Right cardiac atrium (tissue), 5 donors: ENCODE measurements at regions not wholly inside any gene's neighbourhood (a gene's known extent, or its start where the extent isn't known, plus 50 kb on each side); places are given as distances from the start of the nearest gene placed in this dataset.
"Not testable (repeated sequence)": the region's sequence is repeated elsewhere in the genome, so short reads cannot be mapped to it uniquely, and the experiment has no call there.

Experiments
- ATAC-seq, 2 donors: fragments of 200-7000 bp; cut with Tn5 transposase; one replicate each; pipeline versions ENCODE4 v1.8.0 to v1.9.1; 2020; ENCODE audit warnings: moderate library complexity in 2 of 2, mild to moderate bottlenecking in 1 of 2
- DNase-seq, 3 donors: peaks; one replicate each; pipeline ENCODE4 v3.0.0-alpha.2; 2020
- H3K27ac ChIP-seq: one replicate; pipeline ENCODE4 v1.5.1; 2013; ENCODE audit warnings: mild to moderate bottlenecking, low read length, control low read depth, moderate library complexity
- H3K27me3 ChIP-seq: one replicate; pipeline ENCODE4 v1.6.1; 2013; ENCODE audit not compliant: control insufficient read depth, insufficient read depth
- H3K4me1 ChIP-seq: one replicate; pipeline ENCODE4 v1.6.1; 2013; ENCODE audit warnings: low read length; ENCODE audit not compliant: control insufficient read depth, insufficient read depth
- H3K4me3 ChIP-seq: one replicate; pipeline ENCODE4 v1.5.1; 2013; ENCODE audit warnings: low read length, control low read depth
- H3K9me3 ChIP-seq: one replicate; pipeline ENCODE4 v1.6.1; 2013; ENCODE audit warnings: low read length; ENCODE audit not compliant: control insufficient read depth
- WGBS: extraction: QIAGEN DNeasy Blood & Tissue Kit; methylation state at CpG from one replicate; pipeline ENCODE4 v1.1.7; 2013; 5-methylcytosine and 5-hydroxymethylcytosine counted together
- intact Hi-C, 4 donors: fragments of 100-400 bp; cut with DNase I; formaldehyde crosslinking; loops; one replicate each; pipeline versions ENCODE4 v1.11.0 to v1.14.0; 2022 to 2023
- donor health status: healthy with polysubstance abuse.
- donor health status: DM: no; HTN: yes; CAD: no.
- donor health status: DM: no; HTN: no; CAD: no.
- donor health status: DM: no; HTN: yes; CAD: no; lungs with severe emphysema.
- donor health status: DM: yes; HTN: yes; CAD: no.

DNA sequence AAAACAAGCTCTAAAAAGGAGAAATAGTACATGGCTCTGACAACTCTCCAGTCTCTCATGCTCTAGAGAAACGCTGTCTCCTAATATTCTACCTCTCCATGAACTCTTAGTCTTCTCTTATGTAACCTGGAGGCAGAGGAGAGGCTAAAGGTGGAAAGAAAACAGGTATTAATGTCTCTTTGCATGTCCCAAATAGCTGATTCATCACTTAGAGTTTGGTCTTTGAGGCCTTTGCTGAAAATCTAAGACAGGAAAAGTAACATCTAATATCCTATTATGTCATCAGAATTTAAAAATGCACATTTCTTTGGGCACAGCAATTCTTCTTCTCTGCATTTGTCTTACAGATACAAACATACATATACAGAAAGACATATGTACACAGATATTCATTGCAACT lies 127.2 kb downstream of the DHRS2 start:
- ATAC-seq (no peak), DNase-seq (no peak)
- no peak overlapping the region for H3K27ac ChIP-seq
- WGBS = 91% methylated on average over 1 of the region's 1 CpG
- no peak overlapping the region for H3K4me3 ChIP-seq
- intact Hi-C loops = no loop called here
- no peaks in the 10 kb centered on the region for H3K27me3 ChIP-seq
- no peaks in the 10 kb centered on the region for H3K9me3 ChIP-seq
- H3K4me1 ChIP-seq = no peaks in the 10 kb centered on the region

DNA sequence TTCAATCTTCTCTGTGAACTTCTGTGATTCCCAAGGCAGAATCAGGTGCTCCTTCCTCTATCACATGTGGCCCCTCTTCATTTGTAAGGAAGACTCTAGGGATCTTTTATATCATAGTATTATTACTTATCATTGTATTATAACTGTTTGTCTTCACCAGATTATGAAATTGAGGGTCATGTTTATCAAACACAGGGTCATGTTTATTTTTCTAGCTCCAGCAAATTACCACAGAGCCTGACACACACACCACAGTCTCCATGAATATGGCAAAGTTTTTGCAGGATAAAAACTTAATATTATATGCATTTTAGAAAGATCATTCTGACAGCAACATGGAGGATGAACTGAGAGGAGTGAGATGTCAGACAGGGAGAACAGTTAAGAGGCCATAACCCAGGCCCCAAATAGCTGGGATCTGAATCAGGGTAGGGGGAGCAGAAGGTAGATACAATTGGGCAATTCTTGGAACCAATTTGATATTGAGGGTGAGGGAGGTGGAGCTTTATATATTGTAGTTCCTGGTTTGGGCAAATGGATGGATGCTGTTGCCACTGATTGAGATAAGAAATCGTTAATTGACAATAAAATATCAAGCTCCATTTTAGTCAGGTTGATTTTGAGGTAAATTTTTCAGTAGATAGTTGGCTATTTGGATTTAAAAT lies 130.7 kb downstream of the DHRS2 start:
- no peak for ATAC-seq
- no peaks in the 10 kb centered on the region for H3K4me1 ChIP-seq
- no peaks in the 10 kb centered on the region for H3K27me3 ChIP-seq
- no peak overlapping the region for H3K4me3 ChIP-seq
- intact Hi-C loops = no loop called here
- H3K9me3 ChIP-seq = no peaks in the 10 kb centered on the region
- DNase-seq = no peak
- WGBS = 0% methylated on average over 1 of the region's 1 CpG
- H3K27ac ChIP-seq = no peak overlapping the region

DNA sequence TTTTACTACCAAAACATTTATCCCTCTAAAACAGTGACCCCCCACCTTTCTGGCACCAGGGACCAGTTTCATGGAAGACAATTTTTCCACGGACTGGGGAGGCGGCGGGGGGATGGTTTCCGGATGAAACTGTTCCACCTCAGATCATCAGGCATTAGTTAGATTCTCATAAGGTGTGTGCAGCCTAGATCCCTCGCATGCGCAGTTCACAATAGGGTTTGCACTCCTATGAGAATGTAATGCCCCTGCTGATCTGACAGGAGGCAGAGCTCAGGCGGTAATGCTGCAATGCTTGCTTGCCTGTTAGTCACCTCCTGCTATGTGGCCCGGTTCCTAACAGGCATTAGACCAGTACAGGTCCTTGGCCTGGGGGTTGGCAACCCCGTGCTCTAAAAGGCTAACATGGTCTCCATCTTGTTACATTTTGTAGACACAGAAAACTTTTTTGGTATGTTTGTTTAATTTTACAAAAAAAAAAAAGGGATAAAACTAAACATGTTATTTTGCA lies 133.1 kb downstream of the DHRS2 start:
- intact Hi-C loops, DNase-seq, H3K4me3 ChIP-seq, H3K27me3 ChIP-seq, H3K27ac ChIP-seq, H3K9me3 ChIP-seq, ATAC-seq, H3K4me1 ChIP-seq: not testable (repeated sequence)
- 75% methylated on average over 9 of the region's 9 CpGs for WGBS

DNA sequence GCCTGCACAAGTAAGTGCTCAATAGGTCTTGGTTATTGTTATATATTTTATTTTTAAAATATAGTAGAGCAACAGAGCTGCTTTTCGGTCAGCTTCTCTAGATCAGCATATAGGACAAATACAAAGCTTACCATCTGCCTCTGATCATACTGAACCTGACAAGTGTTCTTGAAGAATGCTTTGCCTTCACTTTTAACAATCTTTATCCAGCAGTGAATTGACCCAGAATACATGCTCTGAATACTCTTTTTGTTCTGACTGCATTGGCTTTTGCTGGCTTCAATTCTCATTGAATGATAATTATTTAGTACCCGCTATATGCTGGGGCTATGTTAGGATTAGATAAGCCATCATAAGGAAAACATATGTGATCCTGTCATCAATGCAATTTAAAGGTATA lies 137.8 kb downstream of the DHRS2 start:
- Histone ChIP-seq H3K27ac (no peak overlapping the region), H3K4me3 (no peak overlapping the region), H3K27me3 (no peaks in the 10 kb centered on the region), H3K4me1 (no peaks in the 10 kb centered on the region), H3K9me3 (no peaks in the 10 kb centered on the region)
- ATAC-seq = no peak
- 58% methylated on average over 2 of the region's 2 CpGs for WGBS
- intact Hi-C loops = no loop called here
- DNase-seq = no peak

DNA sequence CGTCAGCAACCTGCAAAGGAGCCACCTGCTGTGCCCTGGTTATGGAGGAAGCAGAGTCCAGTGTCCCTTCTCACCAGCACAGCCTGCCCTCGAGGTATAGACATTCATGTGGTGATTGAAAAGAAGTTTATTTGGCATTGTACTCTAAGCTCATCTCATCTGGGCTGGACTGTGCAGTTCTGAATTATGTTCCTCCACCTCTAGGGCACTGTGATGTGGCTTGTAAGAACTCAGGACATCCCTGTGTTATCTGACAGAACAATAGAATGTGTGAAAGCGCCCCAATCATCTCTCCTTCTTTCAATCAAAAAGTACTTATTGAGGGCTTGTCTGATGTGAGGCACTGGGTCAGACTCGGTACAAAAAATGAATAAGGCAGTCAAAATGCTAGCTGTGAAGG lies 140.1 kb downstream of the DHRS2 start:
- Histone ChIP-seq H3K4me1 (no peaks in the 10 kb centered on the region), H3K9me3 (no peaks in the 10 kb centered on the region), H3K27ac (no peak overlapping the region), H3K27me3 (no peaks in the 10 kb centered on the region), H3K4me3 (no peak overlapping the region)
- intact Hi-C loops = no loop called here
- ATAC-seq (no peak), DNase-seq (no peak)
- 64% methylated on average over 4 of the region's 4 CpGs for WGBS

DNA sequence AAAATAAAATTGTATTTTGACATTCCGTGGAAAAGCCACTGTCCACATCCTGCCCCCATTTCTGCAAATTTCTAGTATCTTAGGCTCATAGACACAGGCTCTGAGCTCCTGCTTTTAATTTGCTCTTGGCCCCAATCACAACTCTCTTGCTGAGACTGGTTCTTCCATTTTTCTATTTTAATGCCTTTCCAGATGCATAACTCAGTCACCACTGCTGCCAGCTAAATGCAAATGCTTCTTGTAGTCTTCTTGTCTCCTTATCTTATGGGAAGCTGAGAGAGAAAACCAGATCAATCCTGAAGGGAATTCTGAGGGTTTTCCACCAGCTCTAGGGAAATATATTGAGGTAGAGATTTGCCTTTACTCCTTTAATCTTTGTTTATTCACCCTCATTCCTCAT lies 149.0 kb downstream of the DHRS2 start:
- Histone ChIP-seq H3K27me3 (no peaks in the 10 kb centered on the region), H3K4me3 (no peak overlapping the region), H3K27ac (no peak overlapping the region), H3K9me3 (peaks cover 2% of the 10 kb centered on the region), H3K4me1 (no peaks in the 10 kb centered on the region)
- DNase-seq (no peak), ATAC-seq (no peak)
- intact Hi-C loops = no loop called here
- WGBS = 82% methylated on average over 1 of the region's 1 CpG

DNA sequence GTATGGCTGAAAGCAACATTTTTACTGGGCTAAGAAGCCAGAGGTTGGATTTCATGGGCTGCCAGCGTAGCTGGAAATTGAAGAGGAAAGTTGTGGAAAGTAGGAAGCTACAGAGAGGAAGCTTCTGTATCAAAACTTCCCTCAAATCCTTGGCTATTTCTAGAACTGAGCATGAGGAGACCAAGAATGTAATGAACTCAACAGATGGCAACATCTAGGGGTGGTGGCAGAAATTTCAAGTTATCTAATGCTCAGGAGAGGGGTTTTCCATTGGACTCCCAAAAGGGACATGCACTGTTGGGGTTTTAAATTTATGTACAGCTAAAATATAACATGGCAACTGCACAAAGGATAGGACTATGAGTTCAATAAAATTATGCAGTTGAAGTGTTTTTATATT lies 151.3 kb downstream of the DHRS2 start:
- Histone ChIP-seq H3K4me1 (no peaks in the 10 kb centered on the region), H3K27me3 (no peaks in the 10 kb centered on the region), H3K4me3 (no peak overlapping the region), H3K27ac (no peak overlapping the region), H3K9me3 (peaks cover 2% of the 10 kb centered on the region)
- intact Hi-C loops = no loop called here
- DNase-seq = no peak
- 61% methylated on average over 1 of the region's 1 CpG for WGBS
- no peak for ATAC-seq

DNA sequence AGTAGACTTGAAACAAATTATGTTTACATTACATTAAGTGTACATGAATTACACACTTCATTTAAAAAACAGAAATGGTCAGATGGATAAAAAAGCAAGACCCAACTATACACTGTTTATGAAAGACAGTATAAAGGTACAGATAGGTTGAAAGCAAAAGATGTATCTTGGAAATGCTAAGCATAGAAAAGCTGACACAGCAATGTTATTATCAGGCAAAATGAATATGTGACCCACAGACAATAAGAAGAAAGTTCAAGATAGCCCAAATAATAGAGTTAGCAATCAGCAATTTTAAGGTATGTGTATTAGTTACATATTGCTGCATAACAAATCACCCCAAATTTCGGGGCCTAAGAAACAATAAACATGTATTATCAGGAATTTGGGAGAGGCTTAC lies 153.5 kb downstream of the DHRS2 start:
- 71% methylated on average over 1 of the region's 1 CpG for WGBS
- Histone ChIP-seq H3K9me3 (peaks cover 2% of the 10 kb centered on the region), H3K4me3 (no peak overlapping the region), H3K4me1 (no peaks in the 10 kb centered on the region), H3K27ac (no peak overlapping the region), H3K27me3 (no peaks in the 10 kb centered on the region)
- DNase-seq (no peak), ATAC-seq (no peak)
- intact Hi-C loops = no loop called here

DNA sequence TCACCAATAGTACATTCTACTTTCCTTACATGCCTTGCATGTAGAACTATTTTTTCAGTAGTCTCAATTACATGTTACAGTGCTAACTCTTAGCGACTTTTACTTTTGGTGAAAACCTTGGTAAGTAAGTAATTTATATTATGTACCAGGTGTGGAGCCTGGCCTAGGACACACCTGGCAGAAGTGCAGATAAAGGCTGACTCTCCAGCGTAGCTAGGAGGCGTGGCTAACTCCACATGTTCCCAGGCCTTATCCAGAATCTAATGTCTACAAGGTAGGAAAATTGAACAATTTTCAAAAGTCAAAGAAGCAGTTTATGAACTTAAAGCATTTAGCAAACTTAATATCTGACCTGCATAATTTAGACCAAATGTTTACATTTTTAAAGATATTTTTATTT lies 157.4 kb downstream of the DHRS2 start:
- no peak for ATAC-seq
- Histone ChIP-seq H3K27ac (no peak overlapping the region), H3K27me3 (no peaks in the 10 kb centered on the region), H3K9me3 (peaks cover 3% of the 10 kb centered on the region), H3K4me3 (no peak overlapping the region), H3K4me1 (no peaks in the 10 kb centered on the region)
- no peak for DNase-seq
- WGBS = 80% methylated on average over 3 of the region's 3 CpGs
- intact Hi-C loops = no loop called here

DNA sequence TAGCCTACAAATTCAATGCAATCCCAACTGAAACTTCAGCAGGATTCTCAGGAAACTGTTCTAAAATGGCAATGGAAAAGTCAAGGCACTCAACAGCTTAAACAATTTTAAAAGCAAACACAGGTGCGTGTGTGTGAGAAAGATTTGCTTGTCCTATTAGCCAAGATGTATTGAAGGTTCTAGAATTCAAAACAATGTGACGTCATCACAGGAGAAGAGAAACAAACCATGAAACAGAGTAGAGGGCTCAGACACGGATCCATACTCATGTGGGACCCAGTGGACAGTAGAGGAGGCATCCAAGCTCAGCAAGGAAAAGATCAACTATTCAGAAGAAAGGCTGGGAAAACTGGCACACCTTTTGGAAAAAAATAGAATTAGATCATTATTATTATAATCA lies 152.8 kb upstream of the DHRS4 start:
- Histone ChIP-seq H3K9me3 (peaks cover 2% of the 10 kb centered on the region), H3K4me1 (no peaks in the 10 kb centered on the region), H3K27me3 (no peaks in the 10 kb centered on the region), H3K27ac (no peak overlapping the region), H3K4me3 (no peak overlapping the region)
- DNase-seq (no peak), ATAC-seq (no peak)
- intact Hi-C loops = no loop called here
- 72% methylated on average over 3 of the region's 3 CpGs for WGBS

DNA sequence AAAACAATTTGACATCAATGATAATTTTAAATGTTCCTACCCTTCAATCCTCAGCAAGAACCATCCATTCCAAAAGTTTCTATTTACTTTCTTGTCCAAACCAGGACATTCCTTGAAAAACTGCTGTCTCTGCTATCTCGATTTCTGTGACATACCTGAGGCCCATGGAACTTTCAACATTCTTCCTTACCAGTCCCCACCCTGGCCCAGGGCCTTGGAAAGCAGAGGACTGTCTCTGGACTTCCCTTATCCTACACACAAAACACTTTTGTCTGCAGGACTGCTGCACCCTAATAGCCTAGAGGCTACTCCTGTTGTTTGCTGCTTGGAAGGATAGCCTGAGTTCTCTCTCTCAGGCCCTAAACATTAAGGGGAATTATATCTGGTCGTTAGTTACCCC lies 151.8 kb upstream of the DHRS4 start:
- no peak overlapping the region for H3K27ac ChIP-seq
- 58% methylated on average over 2 of the region's 2 CpGs for WGBS
- no peaks in the 10 kb centered on the region for H3K4me1 ChIP-seq
- H3K4me3 ChIP-seq = no peak overlapping the region
- intact Hi-C loops = no loop called here
- DNase-seq = no peak
- no peaks in the 10 kb centered on the region for H3K9me3 ChIP-seq
- ATAC-seq = no peak
- H3K27me3 ChIP-seq = no peaks in the 10 kb centered on the region

DNA sequence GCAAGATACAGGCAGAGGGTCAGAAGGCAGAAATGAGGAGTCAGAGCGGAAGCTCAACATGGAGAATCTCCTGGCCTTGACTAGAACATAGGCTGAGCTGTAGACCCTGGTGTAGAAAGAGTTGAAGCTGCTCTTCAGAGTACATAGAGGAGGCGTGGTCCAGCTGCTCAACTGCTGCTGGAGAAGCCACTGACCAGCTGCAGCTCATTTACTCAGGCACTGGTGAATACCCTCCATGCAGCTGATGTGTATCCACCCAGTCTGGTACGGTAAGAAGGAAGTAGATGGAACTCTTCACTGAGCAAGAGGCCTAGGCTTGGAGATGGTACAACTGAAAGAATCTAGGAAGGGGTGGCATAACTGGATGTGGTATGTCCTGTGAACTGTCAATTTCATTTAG lies 148.8 kb upstream of the DHRS4 start:
- intact Hi-C loops = no loop called here
- no peaks in the 10 kb centered on the region for H3K27me3 ChIP-seq
- no peak overlapping the region for H3K4me3 ChIP-seq
- DNase-seq (no peak), ATAC-seq (no peak)
- no peak overlapping the region for H3K27ac ChIP-seq
- WGBS = 75% methylated on average over 3 of the region's 3 CpGs
- H3K4me1 ChIP-seq = no peaks in the 10 kb centered on the region
- H3K9me3 ChIP-seq = no peaks in the 10 kb centered on the region
